GM19372 (cell line): ENCODE measurements at regions not wholly inside any gene's neighbourhood (a gene's known extent, or its start where the extent isn't known, plus 50 kb on each side); places are given as distances from the start of the nearest gene placed in this dataset.
"Not testable (repeated sequence)": the region's sequence is repeated elsewhere in the genome, so short reads cannot be mapped to it uniquely, and the experiment has no call there.

Experiments used
- ATAC-seq: cut with Tn5 transposase; IDR thresholded peaks from one replicate; pipeline ENCODE4 v1.9.1; 2021; ENCODE audit warnings: mild to moderate bottlenecking, low read depth, moderate library complexity; ENCODE audit not compliant: unreplicated experiment

DNA sequence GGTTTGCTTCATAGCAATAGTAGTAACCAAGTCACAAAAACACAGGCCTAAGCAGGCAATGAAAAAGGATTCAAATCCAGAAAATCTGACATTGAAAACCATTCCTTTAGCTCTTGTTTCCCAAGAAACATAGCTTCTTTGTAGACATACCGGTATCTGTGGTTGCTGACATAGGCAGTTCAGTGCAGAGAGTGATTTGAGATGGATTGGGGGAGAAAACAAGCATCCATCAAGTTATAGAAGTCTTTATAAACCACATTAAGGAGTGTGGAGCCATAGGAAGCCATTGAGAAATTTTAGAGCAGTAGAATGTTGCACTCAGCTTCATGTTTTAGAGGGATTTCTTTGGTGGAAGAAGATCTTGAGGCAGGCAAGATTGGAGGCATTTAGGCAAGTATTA, 91.2 kb upstream of the MARCKS start:
- ATAC-seq: no peak

GRCh38 chr6:113767985-113768384, 89.2 kb upstream of the MARCKS start:
- ATAC-seq: no peak

- ATAC-seq: no peak
Observed at GRCh38 chr6:113772961-113773360, 84.2 kb upstream of the MARCKS start.

- ATAC-seq: no peak
Observed at GRCh38 chr6:113774127-113774825, 82.9 kb upstream of the MARCKS start.

DNA sequence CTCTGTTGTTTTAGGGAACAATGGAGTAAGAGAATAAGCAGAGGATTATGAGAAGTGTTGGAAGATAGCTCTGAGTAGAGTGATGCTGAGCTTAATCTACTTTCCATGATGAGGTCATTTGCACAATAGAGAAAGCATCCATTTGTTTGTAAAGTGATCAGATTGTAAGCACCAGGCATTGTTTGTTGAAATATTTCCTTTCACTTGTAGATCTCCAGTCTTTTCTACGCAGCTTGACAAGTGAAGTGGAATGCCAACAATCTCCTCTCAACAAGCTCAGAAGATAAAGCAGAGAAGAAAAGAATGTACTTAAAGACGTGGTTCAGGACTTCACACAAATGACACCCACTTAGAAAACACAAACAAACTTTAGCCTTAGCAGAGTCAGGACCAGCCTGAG, 80.1 kb upstream of the MARCKS start:
- no peak for ATAC-seq

DNA sequence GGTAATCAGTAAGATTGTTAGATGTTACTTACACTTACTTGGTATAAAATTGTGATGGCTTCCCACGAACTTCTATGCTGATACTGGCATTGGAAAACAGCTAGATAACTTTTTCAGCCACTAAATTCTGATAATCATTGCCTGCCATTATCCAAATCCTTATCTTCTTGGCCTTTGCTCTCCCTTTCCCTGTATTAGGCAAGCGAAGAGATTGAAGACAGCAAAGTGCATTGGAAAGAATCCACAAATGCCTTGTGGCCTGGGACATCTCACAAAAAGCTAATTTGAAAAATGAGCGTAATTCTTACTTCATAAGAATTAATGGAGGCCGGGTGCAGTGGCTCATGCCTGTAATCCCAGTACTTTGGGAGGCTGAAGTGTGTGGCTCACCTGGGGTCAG, 79.5 kb upstream of the MARCKS start:
- ATAC-seq: no peak

- ATAC-seq: no peak
Observed at GRCh38 chr6:113779656-113780055, 77.5 kb upstream of the MARCKS start.

DNA sequence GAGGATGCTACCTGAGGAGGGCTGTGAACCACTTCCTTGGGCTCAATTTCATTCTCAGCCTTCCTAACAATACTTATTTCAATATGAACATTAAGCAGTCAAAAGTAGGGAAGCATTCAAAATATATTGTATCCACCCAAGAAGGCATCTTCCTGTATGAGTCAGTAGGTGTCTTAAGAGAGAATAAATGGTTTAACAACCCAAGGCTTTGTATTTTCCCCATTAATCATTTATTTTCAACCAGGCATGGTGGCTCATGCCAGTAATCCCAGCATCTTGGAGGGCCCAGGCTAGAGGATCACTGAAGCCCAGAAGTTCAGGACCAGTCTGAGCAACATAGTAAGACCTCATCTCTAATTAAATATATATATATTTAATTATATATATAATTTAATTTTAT, 74.5 kb upstream of the MARCKS start:
- ATAC-seq: no peak

- ATAC-seq: no peak
Observed at GRCh38 chr6:113786168-113786567, 71.0 kb upstream of the MARCKS start.

GRCh38 chr6:113788586-113788985, 68.6 kb upstream of the MARCKS start:
- ATAC-seq: no peak

DNA sequence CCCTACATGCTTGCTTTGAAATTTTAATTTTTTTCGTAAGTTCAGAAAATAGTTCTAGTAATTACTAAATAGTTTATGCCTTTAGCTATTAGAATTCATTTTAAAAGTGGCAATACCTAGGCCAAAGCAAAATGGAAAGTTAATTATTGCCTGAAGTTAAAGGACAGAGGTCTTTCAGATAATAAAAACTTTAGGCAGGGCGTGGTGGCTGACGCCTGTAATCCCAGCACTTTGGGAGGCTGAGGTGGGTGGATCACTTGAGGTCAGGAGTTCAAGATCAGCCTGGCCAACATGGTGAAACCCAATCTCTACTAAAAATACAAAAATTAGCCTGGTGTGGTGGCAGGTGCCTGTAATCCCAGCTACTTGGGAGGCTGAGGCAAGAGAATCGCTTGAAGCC, 65.9 kb upstream of the MARCKS start:
- ATAC-seq: not testable (repeated sequence)

DNA sequence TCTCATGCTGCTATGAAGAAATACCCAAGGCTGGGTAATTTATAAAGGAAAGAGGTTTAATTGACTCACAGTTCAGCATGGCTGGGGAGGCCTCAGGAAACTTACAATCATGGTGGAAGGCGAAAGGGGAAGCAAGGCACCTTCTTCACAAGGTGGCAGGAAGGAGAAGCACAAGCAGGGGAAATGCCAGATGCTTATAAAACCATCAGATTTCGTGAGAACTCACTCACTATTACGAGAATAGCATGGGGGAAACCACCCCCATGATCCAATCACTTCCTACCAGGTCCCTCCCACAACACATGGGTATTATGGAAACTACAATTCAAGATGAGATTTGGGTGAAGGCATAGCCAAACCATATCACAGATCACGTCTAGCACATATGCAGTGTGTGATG, 61.8 kb upstream of the MARCKS start:
- ATAC-seq: not testable (repeated sequence)

GRCh38 chr6:113796038-113796437, 61.1 kb upstream of the MARCKS start:
- ATAC-seq: no peak

DNA sequence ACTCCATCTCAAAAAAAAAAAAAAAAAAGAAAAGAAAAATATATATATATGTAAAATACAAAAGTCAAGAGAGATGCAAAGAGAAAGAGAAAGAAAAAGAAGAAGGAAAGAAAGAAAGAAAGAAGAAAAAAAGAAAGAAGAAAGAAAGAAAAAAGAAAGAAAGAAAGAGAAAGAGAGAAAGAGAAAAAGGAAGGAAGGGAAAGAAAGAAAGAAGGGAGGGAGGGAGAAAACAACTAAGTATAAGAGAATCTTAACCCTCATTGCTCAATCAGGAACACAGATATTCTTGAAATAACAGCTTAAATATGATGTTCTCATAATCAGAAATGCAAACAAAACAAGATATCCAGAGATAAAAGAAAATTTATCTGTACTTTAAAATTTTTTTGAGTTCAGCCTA, 54.4 kb upstream of the MARCKS start:
- no peak for ATAC-seq

GRCh38 chr6:113805173-113805790, 51.9 kb upstream of the MARCKS start:
- ATAC-seq: peak; percentile 85

GRCh38 chr6:113805811-113806495, 51.2 kb upstream of the MARCKS start:
- ATAC-seq: no peak
